GM21825 (cell line): ENCODE measurements at regions not wholly inside any gene's neighbourhood (a gene's known extent, or its start where the extent isn't known, plus 50 kb on each side); places are given as distances from the start of the nearest gene placed in this dataset.

Experiments
- ATAC-seq: cut with Tn5 transposase; IDR thresholded peaks from one replicate; pipeline ENCODE4 v1.9.1; 2021; ENCODE audit warnings: mild to moderate bottlenecking, moderate library complexity; ENCODE audit not compliant: unreplicated experiment

GRCh38 chr3:1036207-1036826, 56.5 kb upstream of the CNTN6 start:
- no peak for ATAC-seq

GRCh38 chr3:1037631-1038030, 55.2 kb upstream of the CNTN6 start:
- no peak for ATAC-seq
